CD14-positive monocyte (primary cell): ENCODE measurements at regions not wholly inside any gene's neighbourhood (a gene's known extent, or its start where the extent isn't known, plus 50 kb on each side); places are given as distances from the start of the nearest gene placed in this dataset.

Experiments
- DNase-seq, 3 donors: peaks; one replicate each; pipeline ENCODE4 v3.0.0-alpha.2; 2011 to 2022
- H2AFZ ChIP-seq: 2 replicates; pipeline ENCODE4 v1.6.0; 2012; ENCODE audit warnings: mild to moderate bottlenecking, low read depth, low read length, inconsistent platforms; ENCODE audit not compliant: insufficient read depth, poor library complexity, severe bottlenecking
- H3K27ac ChIP-seq, 2 donors: 1 replicate in 1 of 2; 2 replicates in 1 of 2; pipeline ENCODE4 v1.5.1; 2012 to 2013; ENCODE audit warnings: low read length in 2 of 2, control low read depth in 1 of 2, inconsistent platforms in 1 of 2, low read depth in 1 of 2, mild to moderate bottlenecking in 1 of 2
- H3K27me3 ChIP-seq, 2 donors: one replicate each; pipeline versions ENCODE4 v1.6.0 to v1.6.1; 2011 to 2013; ENCODE audit warnings: low read length in 2 of 2; ENCODE audit not compliant: control insufficient read depth in 2 of 2, insufficient read depth in 2 of 2
- H3K36me3 ChIP-seq, 2 donors: replicated peaks in 1 of 2; 1 replicate in 1 of 2; 2 replicates in 1 of 2; pipeline versions ENCODE4 v1.5.1 to v1.6.1; 2012 to 2013; ENCODE audit warnings: low read length in 2 of 2, control low read depth in 1 of 2, inconsistent platforms in 1 of 2, mild to moderate bottlenecking in 1 of 2; ENCODE audit not compliant: insufficient read depth in 2 of 2, control insufficient read depth in 1 of 2
- H3K4me1 ChIP-seq, 2 donors: 1 replicate in 1 of 2; 2 replicates in 1 of 2; pipeline versions ENCODE4 v1.5.1 to v1.6.1; 2012 to 2013; ENCODE audit warnings: low read length in 2 of 2, control low read depth in 1 of 2, inconsistent platforms in 1 of 2, mild to moderate bottlenecking in 1 of 2, moderate library complexity in 1 of 2; ENCODE audit not compliant: insufficient read depth in 2 of 2, control insufficient read depth in 1 of 2
- H3K4me2 ChIP-seq: replicated peaks from 2 replicates; pipeline ENCODE3; 2012; ENCODE audit warnings: low read length, moderate library complexity, mild to moderate bottlenecking; ENCODE audit not compliant: poor library complexity, severe bottlenecking; ENCODE audit errors: extremely low read depth
- H3K4me3 ChIP-seq, 3 experiments: fragments of 200-600 bp in 1 of 3; sonication (generic) in 1 of 3; replicated peaks in 1 of 3; 1 replicate in 2 of 3; 2 replicates in 1 of 3; pipeline ENCODE4 v1.5.1; 2011 to 2013; ENCODE audit warnings: low read length in 3 of 3, mild to moderate bottlenecking in 3 of 3, control low read depth in 2 of 3, low read depth in 2 of 3, inconsistent platforms in 1 of 3, moderate library complexity in 1 of 3
- H3K79me2 ChIP-seq: 2 replicates; pipeline ENCODE4 v1.6.0; 2012; ENCODE audit warnings: mild to moderate bottlenecking, control low read depth, inconsistent platforms, low read length, moderate library complexity; ENCODE audit not compliant: insufficient read depth
- H3K9ac ChIP-seq: 2 replicates; pipeline ENCODE4 v1.6.0; 2017; ENCODE audit warnings: low read length, mild to moderate bottlenecking; ENCODE audit not compliant: insufficient read depth, poor library complexity, severe bottlenecking
- H3K9me3 ChIP-seq, 2 donors: replicated peaks in 1 of 2; 1 replicate in 1 of 2; 2 replicates in 1 of 2; pipeline versions ENCODE4 v1.5.1 to v1.6.1; 2012 to 2013; ENCODE audit warnings: low read length in 2 of 2, control low read depth in 1 of 2; ENCODE audit not compliant: control insufficient read depth in 1 of 2, insufficient read depth in 1 of 2
- H4K20me1 ChIP-seq: 2 replicates; pipeline ENCODE4 v1.6.0; 2012; ENCODE audit warnings: mild to moderate bottlenecking, low read length, control low read depth, moderate library complexity; ENCODE audit not compliant: insufficient read depth
- H3K27ac Mint-ChIP-seq, 7 donors: one replicate each; pipeline ENCODE4 v1.8.0; 2020; ENCODE audit warnings: mild to moderate bottlenecking in 7 of 7, mixed read lengths in 7 of 7, moderate library complexity in 6 of 7, inconsistent platforms in 2 of 7
- H3K27me3 Mint-ChIP-seq, 3 donors: one replicate each; pipeline ENCODE4 v1.8.0; 2021 to 2022; ENCODE audit warnings: low read depth in 3 of 3, mild to moderate bottlenecking in 3 of 3, mixed read lengths in 3 of 3, moderate library complexity in 3 of 3, inconsistent platforms in 1 of 3
- H3K36me3 Mint-ChIP-seq, 2 donors: one replicate each; pipeline ENCODE4 v1.8.0; 2020; ENCODE audit warnings: mixed read lengths in 2 of 2, inconsistent platforms in 1 of 2, mild to moderate bottlenecking in 1 of 2
- H3K4me1 Mint-ChIP-seq: one replicate; pipeline ENCODE4 v1.8.0; 2020; ENCODE audit warnings: mild to moderate bottlenecking, mixed read lengths
- H3K4me3 Mint-ChIP-seq, 2 donors: one replicate each; pipeline ENCODE4 v1.8.0; 2020; ENCODE audit warnings: mild to moderate bottlenecking in 2 of 2, mixed read lengths in 2 of 2, moderate library complexity in 1 of 2
- H3K9me3 Mint-ChIP-seq, 7 donors: one replicate each; pipeline ENCODE4 v1.8.0; 2020 to 2022; ENCODE audit warnings: mixed read lengths in 7 of 7, mild to moderate bottlenecking in 6 of 7, moderate library complexity in 6 of 7, inconsistent platforms in 2 of 7
- CTCF ChIP-seq: fragments of 200-600 bp; IDR thresholded peaks from one replicate; pipeline ENCODE4 v1.8.0; 2022; ENCODE audit warnings: antibody characterized with exemption, mild to moderate bottlenecking
- WGBS: methylation state at CpG from one replicate; pipeline ENCODE4 v1.1.5; 2013; ENCODE audit warnings: missing lambda C conversion rate; ENCODE audit not compliant: insufficient coverage; 5-methylcytosine and 5-hydroxymethylcytosine counted together
- intact Hi-C, 2 donors: fragments of 100-400 bp; cut with micrococcal nuclease; formaldehyde crosslinking; loops; one replicate each; pipeline versions ENCODE4 v1.15.0 to v1.15.1; 2023

- no peak overlapping the region for H3K27ac Mint-ChIP-seq
- H3K9me3 Mint-ChIP-seq, result peaks cover 0 to 2% (median 0%) of the 10 kb centered on the region in 7 donors
- H3K36me3 Mint-ChIP-seq, result no peaks in the 10 kb centered on the region
- TF ChIP-seq CTCF, result no peak
- Histone ChIP-seq H3K36me3 (no peaks in the 10 kb centered on the region), H3K9me3 (no peaks in the 10 kb centered on the region), H3K4me3 (no peak overlapping the region), H2AFZ (no peak overlapping the region), H3K4me2 (no peak overlapping the region), H4K20me1 (no peaks in the 10 kb centered on the region), H3K4me1 (no peaks in the 10 kb centered on the region), H3K27me3 (no peaks in the 10 kb centered on the region), H3K9ac (no peak overlapping the region), H3K27ac (no peak overlapping the region), H3K79me2 (no peaks in the 10 kb centered on the region)
- H3K4me3 Mint-ChIP-seq, result no peak overlapping the region
- no peaks in the 10 kb centered on the region for H3K4me1 Mint-ChIP-seq
- intact Hi-C loops, result no loop called here
- no CpG with 5 or more reads among the region's 1 CpG for WGBS
- no peak for DNase-seq
- peaks cover 0 to 1% (median 0%) of the 10 kb centered on the region in 3 donors for H3K27me3 Mint-ChIP-seq
Observed at GRCh38 chr4:119870856-119871255, 195.8 kb downstream of the MAD2L1 start.

- Mint-ChIP-seq H3K27ac (no peak overlapping the region), H3K4me3 (no peak overlapping the region), H3K9me3 (no peaks in the 10 kb centered on the region), H3K4me1 (no peaks in the 10 kb centered on the region), H3K27me3 (peaks cover 0 to 1% (median 0%) of the 10 kb centered on the region in 3 donors), H3K36me3 (no peaks in the 10 kb centered on the region)
- Histone ChIP-seq H3K27ac (no peak overlapping the region), H3K9me3 (no peaks in the 10 kb centered on the region), H3K9ac (no peak overlapping the region), H3K4me3 (no peak overlapping the region), H3K4me2 (no peak overlapping the region), H3K36me3 (no peaks in the 10 kb centered on the region), H3K79me2 (no peaks in the 10 kb centered on the region), H2AFZ (no peak overlapping the region), H3K4me1 (no peaks in the 10 kb centered on the region), H4K20me1 (no peaks in the 10 kb centered on the region), H3K27me3 (no peaks in the 10 kb centered on the region)
- DNase-seq, result no peak
- no peak for TF ChIP-seq CTCF
- intact Hi-C loops, result no loop called here
Observed at GRCh38 chr4:119865789-119866188, 200.9 kb downstream of the MAD2L1 start.
